HepG2 (cell line): ENCODE measurements at regions not wholly inside any gene's neighbourhood (a gene's known extent, or its start where the extent isn't known, plus 50 kb on each side); places are given as distances from the start of the nearest gene placed in this dataset.

ENCODE experiments used
- FOSL2 ChIP-seq: sonication (generic); formaldehyde crosslinking; IDR thresholded peaks from 2 replicates; pipeline ENCODE4 v1.4.0; 2020; ENCODE audit warnings: missing genetic modification reagents
- NFIC ChIP-seq: IDR thresholded peaks from 2 replicates; pipeline ENCODE4 v1.6.1; 2012; ENCODE audit warnings: mild to moderate bottlenecking, low read length, inconsistent platforms
- RNF2 ChIP-seq: fragments of 450-650 bp; conservative IDR thresholded peaks from 2 replicates; pipeline ENCODE4 v1.6.1; 2016; ENCODE audit warnings: low read depth
- SPEN ChIP-seq: sonication (generic); formaldehyde crosslinking; IDR thresholded peaks from 2 replicates; pipeline ENCODE4 v1.5.1; 2020; ENCODE audit warnings: low read depth, mild to moderate bottlenecking, missing genetic modification reagents
- TF ChIP-seq, protein P1 (sequence below): sonication (generic); formaldehyde crosslinking; IDR thresholded peaks from 2 replicates; pipeline ENCODE4 v1.8.0; 2022; ENCODE audit warnings: mild to moderate bottlenecking, missing genetic modification reagents; ENCODE audit not compliant: insufficient replicate concordance
- TF ChIP-seq, protein P2 (sequence below): sonication (generic); formaldehyde crosslinking; IDR thresholded peaks from 2 replicates; pipeline ENCODE4 v1.4.0; 2020; ENCODE audit warnings: missing genetic modification reagents, borderline replicate concordance

DNA sequence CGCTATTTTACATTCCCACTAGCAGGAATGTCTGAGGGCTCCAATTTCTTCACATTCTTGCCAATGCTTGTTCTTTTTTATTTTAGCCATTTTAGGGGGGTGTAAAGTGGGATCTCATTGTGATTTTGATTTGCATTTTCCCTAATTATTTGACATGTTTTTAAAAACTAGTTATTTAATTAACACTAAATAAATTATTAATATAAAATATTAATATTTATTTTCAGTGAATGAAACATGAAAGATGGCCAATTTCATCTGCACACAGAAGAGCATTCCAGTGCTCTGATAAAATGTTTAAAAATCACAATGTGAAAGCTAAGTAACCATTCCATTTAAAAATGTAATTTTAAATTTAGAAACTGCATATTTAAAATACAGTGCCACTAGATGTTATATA lies 322.2 kb upstream of the ZNF521 start:
- TF ChIP-seq RNF2 (no peak), NFIC (no peak), FOSL2 (CRISPR knock-in tag) (no peak), SPEN (no peak)
- TF ChIP-seq, protein P1, sequence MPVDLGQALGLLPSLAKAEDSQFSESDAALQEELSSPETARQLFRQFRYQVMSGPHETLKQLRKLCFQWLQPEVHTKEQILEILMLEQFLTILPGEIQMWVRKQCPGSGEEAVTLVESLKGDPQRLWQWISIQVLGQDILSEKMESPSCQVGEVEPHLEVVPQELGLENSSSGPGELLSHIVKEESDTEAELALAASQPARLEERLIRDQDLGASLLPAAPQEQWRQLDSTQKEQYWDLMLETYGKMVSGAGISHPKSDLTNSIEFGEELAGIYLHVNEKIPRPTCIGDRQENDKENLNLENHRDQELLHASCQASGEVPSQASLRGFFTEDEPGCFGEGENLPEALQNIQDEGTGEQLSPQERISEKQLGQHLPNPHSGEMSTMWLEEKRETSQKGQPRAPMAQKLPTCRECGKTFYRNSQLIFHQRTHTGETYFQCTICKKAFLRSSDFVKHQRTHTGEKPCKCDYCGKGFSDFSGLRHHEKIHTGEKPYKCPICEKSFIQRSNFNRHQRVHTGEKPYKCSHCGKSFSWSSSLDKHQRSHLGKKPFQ = no peak
- TF ChIP-seq, protein P2, sequence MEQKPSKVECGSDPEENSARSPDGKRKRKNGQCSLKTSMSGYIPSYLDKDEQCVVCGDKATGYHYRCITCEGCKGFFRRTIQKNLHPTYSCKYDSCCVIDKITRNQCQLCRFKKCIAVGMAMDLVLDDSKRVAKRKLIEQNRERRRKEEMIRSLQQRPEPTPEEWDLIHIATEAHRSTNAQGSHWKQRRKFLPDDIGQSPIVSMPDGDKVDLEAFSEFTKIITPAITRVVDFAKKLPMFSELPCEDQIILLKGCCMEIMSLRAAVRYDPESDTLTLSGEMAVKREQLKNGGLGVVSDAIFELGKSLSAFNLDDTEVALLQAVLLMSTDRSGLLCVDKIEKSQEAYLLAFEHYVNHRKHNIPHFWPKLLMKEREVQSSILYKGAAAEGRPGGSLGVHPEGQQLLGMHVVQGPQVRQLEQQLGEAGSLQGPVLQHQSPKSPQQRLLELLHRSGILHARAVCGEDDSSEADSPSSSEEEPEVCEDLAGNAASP (CRISPR knock-in tag) = no peak
